DND-41 (cell line): ENCODE measurements at regions not wholly inside any gene's neighbourhood (a gene's known extent, or its start where the extent isn't known, plus 50 kb on each side); places are given as distances from the start of the nearest gene placed in this dataset.
"Not testable (repeated sequence)": the region's sequence is repeated elsewhere in the genome, so short reads cannot be mapped to it uniquely, and the experiment has no call there.

Experiments used
- EZH2 ChIP-seq: IDR thresholded peaks from 3 replicates; pipeline ENCODE4 v1.6.1; 2012; ENCODE audit warnings: borderline replicate concordance, low read depth, mild to moderate bottlenecking, moderate library complexity, low read length, inconsistent platforms; ENCODE audit not compliant: severe bottlenecking
- TF ChIP-seq, protein P1 (sequence below): IDR thresholded peaks from 2 replicates; pipeline ENCODE4 v1.5.1; 2012; ENCODE audit warnings: borderline replicate concordance, low read length, moderate library complexity, mild to moderate bottlenecking; ENCODE audit not compliant: poor library complexity, severe bottlenecking; ENCODE audit errors: extremely low read depth

- TF ChIP-seq, protein P1, sequence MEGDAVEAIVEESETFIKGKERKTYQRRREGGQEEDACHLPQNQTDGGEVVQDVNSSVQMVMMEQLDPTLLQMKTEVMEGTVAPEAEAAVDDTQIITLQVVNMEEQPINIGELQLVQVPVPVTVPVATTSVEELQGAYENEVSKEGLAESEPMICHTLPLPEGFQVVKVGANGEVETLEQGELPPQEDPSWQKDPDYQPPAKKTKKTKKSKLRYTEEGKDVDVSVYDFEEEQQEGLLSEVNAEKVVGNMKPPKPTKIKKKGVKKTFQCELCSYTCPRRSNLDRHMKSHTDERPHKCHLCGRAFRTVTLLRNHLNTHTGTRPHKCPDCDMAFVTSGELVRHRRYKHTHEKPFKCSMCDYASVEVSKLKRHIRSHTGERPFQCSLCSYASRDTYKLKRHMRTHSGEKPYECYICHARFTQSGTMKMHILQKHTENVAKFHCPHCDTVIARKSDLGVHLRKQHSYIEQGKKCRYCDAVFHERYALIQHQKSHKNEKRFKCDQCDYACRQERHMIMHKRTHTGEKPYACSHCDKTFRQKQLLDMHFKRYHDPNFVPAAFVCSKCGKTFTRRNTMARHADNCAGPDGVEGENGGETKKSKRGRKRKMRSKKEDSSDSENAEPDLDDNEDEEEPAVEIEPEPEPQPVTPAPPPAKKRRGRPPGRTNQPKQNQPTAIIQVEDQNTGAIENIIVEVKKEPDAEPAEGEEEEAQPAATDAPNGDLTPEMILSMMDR = not testable (repeated sequence)
- not testable (repeated sequence) for TF ChIP-seq EZH2
These were observed 62.3 kb upstream of the DPP6 start for GRCh38 chr7:153989742-153990425.
